ENCODE measurements at regions not wholly inside any gene's neighbourhood (a gene's known extent, or its start where the extent isn't known, plus 50 kb on each side); places are given as distances from the start of the nearest gene placed in this dataset.

- CTCF ChIA-PET, result no interaction called here
Measured at GRCh38 chr2:5440174-5440573, 252.0 kb upstream of the SOX11 start.

GRCh38 chr2:5442736-5443135 lies 249.4 kb upstream of the SOX11 start:
- POLR2A ChIA-PET, result no interaction called here
- H3K27ac Mint-ChIP-seq, result no peak overlapping the region
- CTCF ChIA-PET, result no interaction called here
- no peaks in the 10 kb centered on the region for H3K36me3 Mint-ChIP-seq (ENCODE audit: low read depth)
- no peaks in the 10 kb centered on the region for H3K27me3 Mint-ChIP-seq
- intact Hi-C loops (cut with micrococcal nuclease), result no loop called here
- no peak overlapping the region for H3K4me3 Mint-ChIP-seq
- peaks cover 2% of the 10 kb centered on the region for H3K9me3 Mint-ChIP-seq
- DNase-seq (no peak), ATAC-seq (ENCODE audit: low read depth) (no peak)
- TF ChIP-seq CTCF (IDR thresholded peaks at IDR 0.05), result no peak
- H3K4me1 Mint-ChIP-seq, result no peaks in the 10 kb centered on the region

More at GRCh38 chr2:5440174-5440573, 252.0 kb upstream of the SOX11 start:
- intact Hi-C loops (cut with micrococcal nuclease), result no loop called here
- Mint-ChIP-seq H3K4me1 (no peaks in the 10 kb centered on the region), H3K27ac (no peak overlapping the region), H3K4me3 (no peak overlapping the region), H3K9me3 (peaks cover 2% of the 10 kb centered on the region), H3K27me3 (no peaks in the 10 kb centered on the region), H3K36me3 (ENCODE audit: low read depth) (no peaks in the 10 kb centered on the region)
- POLR2A ChIA-PET, result interaction anchor here (0.5 kb wide), 1 partner anchor 27 kb away, joined by 7 read pairs; no protein-coding TSS in a partner anchor
- ATAC-seq (ENCODE audit: low read depth) (no peak), DNase-seq (no peak)
- no peak for TF ChIP-seq CTCF (IDR thresholded peaks at IDR 0.05)

GRCh38 chr2:5444168-5444567 lies 248.0 kb upstream of the SOX11 start:
- no peak overlapping the region for H3K4me3 Mint-ChIP-seq
- H3K9me3 Mint-ChIP-seq, result peaks cover under 1% of the 10 kb centered on the region
- H3K36me3 Mint-ChIP-seq (ENCODE audit: low read depth), result no peaks in the 10 kb centered on the region
- ATAC-seq (ENCODE audit: low read depth) (no peak), DNase-seq (no peak)
- POLR2A ChIA-PET, result no interaction called here
- CTCF ChIA-PET, result no interaction called here
- no peak for TF ChIP-seq CTCF (IDR thresholded peaks at IDR 0.05)
- H3K4me1 Mint-ChIP-seq, result no peaks in the 10 kb centered on the region
- H3K27ac Mint-ChIP-seq, result no peak overlapping the region
- no peaks in the 10 kb centered on the region for H3K27me3 Mint-ChIP-seq
- intact Hi-C loops (cut with micrococcal nuclease), result no loop called here

GRCh38 chr2:5444854-5445253 lies 247.3 kb upstream of the SOX11 start:
- no peak for DNase-seq
- TF ChIP-seq CTCF (IDR thresholded peaks at IDR 0.05), result no peak
- ATAC-seq (ENCODE audit: low read depth), result no peak
- Mint-ChIP-seq H3K27me3 (no peaks in the 10 kb centered on the region), H3K9me3 (no peaks in the 10 kb centered on the region), H3K4me3 (no peak overlapping the region), H3K36me3 (ENCODE audit: low read depth) (no peaks in the 10 kb centered on the region), H3K27ac (no peak overlapping the region), H3K4me1 (no peaks in the 10 kb centered on the region)
- POLR2A ChIA-PET, result no interaction called here
- intact Hi-C loops (cut with micrococcal nuclease), result no loop called here
- CTCF ChIA-PET, result no interaction called here

- Mint-ChIP-seq H3K36me3 (ENCODE audit: low read depth) (no peaks in the 10 kb centered on the region), H3K27ac (no peak overlapping the region), H3K4me3 (no peak overlapping the region), H3K4me1 (no peaks in the 10 kb centered on the region), H3K9me3 (no peaks in the 10 kb centered on the region), H3K27me3 (no peaks in the 10 kb centered on the region)
- CTCF ChIA-PET, result no interaction called here
- intact Hi-C loops (cut with micrococcal nuclease), result no loop called here
- POLR2A ChIA-PET, result no interaction called here
- ATAC-seq (ENCODE audit: low read depth) (no peak), DNase-seq (no peak)
- TF ChIP-seq CTCF (IDR thresholded peaks at IDR 0.05), result no peak
Measured at GRCh38 chr2:5449867-5450266, 242.3 kb upstream of the SOX11 start.

All from activated B cell treated with CpG ODN at 0.5 μM for 24 hours (primary cell).